CD4-positive, alpha-beta T cell treated with Interleukin-17A for 1 hour (primary cell): ENCODE measurements at regions not wholly inside any gene's neighbourhood (a gene's known extent, or its start where the extent isn't known, plus 50 kb on each side); places are given as distances from the start of the nearest gene placed in this dataset.

Experiments used
- DNase-seq: peaks from one replicate; pipeline ENCODE4 v3.0.0-alpha.2; 2020

DNA sequence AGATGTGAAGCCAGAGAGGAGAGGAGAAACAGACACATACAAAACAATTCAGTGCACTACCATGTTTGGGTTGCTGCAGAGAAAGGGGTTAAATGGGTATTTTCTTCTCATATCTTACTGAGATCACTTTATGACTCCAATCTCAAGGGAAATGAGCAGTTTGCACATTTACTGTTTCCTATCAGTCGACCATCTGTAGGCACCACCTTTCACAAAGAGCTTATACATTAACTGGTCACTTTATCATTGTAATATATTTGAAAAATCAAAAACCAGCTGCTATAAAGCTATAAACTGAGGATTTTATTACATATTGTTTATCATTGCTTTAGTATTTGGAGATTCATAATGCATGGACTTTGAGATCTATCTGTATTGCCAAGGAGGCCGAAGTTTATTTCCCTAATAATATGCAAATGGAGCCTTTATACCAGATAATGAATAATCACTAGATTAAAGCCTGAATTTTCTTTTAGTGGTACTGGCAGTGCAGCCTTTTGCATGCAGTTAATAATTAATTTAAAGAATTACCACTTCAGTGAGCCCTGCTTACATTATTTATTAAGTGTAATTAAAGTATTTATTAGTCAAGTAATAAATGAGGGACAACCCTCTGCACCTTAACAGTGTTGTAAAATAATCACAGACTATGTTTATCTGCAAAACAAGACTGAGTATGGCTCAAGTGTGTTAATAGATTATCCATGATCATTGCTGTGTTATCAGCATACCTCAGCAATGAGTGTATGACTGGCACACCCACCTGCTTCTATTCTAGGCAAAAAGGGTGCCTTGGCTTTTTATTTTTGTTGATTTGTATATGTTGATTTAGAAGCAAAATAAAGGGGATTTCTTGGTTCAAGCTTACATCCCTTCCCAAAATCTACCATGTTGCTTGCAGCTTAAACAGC, 167.7 kb upstream of the SLC14A2 start:
- no peak for DNase-seq

DNA sequence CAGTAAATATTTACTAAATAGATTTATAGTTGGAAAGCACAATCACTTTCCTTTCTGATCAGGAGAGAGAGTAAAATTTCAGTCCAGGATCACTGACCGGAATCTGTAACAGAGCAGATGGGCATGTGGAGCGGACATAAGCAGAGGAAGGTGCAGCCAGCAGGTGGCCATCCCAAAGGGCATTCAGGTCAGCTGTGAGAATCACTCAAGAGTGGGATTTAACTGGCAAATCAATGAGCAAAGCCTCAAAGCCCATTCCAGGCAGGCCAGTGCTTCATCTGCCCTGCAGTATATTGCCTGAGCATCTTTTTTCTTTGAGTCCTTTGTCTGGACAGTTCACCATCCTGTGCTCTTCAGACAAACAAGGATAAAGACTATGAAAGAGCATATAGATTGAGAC, 166.4 kb upstream of the SLC14A2 start:
- no peak for DNase-seq

DNA sequence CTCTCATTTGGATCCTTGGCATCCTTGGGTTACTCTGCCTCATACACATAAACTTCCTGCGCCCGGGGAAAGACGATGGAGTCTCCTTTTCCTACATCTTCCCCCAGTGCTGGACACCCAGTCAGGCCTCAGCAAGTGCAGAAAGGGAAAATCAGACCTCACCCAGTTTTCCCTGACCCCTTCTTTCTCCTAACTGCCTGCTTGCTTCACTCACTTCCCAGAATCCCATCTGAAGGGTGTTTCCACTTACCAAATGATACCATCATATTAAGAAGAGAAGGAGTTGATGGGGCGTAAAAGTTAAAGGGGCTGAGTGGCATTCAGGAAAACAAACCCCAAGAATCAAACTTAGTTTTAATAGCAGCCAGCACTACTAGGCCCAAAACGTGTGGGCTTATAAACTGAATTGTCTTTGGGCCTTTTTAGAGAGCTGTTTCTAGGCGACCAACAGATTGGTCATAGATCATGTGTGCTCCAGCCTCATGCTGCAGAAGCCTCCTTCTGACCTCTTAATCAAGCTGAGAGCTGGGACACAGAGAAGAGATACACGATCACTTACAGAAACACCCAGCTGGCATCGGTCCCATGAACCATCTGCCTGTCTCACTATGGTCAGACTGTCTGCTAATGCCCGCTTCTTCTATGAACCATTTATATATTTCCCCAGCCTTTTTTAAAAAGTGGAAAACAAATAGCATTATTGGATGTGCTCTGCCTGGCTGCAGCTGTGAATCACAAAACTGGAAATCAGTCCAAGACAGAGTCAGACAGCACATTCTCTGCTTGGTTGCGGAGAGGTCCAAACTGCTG, 165.7 kb upstream of the SLC14A2 start:
- DNase-seq: no peak

DNA sequence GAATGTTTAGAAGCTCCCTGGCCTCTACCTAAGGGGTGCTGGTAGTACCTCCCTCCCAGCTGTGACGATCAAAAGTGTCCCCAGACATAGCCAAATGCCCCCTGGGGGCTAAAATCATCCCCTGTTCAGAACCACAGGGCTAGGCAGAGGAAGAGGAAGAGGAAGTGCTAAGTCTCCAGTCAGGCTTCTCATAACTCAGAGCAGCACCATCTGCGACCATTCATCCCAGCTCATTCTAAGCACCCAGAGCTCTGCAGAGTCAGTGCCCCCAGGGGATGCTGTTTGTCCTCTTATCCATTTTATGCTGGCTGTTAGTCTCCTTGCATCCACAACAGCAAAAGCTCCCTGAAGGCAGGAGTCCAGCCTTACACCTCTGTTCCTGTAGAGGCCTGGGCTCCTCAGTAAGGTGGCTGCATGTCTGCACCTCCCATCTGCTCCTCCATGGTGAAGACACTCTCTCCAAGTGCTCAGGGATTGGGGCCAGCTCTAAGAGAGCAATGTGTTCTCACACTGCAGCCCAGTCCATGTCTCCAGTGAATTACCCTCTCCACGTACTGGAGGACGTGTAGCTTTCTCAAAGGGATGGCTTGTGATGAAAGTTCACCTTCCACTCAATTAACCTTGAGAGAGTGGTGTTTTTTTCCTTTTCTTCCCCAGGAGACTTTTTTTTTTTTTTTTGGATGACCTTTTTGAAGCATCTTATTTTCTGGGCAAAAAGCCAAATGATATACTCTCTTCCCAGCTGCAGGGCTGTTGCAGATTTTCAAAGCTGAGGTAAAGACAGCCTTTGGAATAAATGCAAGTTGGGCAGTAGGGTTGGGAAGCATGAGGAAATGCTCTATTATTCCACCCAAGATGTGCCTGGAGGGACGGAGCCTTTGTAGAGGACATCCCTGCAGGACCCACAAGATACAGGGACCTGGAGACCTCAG, 158.9 kb upstream of the SLC14A2 start:
- no peak for DNase-seq

DNA sequence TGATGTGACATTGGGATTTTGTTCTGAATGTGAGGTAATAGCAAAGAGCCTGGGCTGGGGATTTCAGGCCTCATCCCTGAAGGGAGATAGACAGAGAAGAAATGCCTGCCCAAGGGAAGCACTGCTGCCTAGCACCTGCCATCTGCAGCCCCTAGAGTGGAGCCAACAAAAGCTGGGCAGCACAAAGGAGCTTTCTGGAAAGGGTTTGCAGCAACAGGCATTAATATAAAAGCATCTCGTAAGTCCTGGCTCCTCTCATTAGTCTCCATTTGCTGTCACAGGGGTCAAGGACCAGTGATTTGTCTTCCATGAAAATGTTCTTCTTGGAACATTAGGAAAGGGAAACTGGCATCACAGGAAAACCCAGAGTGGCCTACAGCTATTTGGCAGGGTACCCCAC, 157.2 kb upstream of the SLC14A2 start:
- DNase-seq: no peak

DNA sequence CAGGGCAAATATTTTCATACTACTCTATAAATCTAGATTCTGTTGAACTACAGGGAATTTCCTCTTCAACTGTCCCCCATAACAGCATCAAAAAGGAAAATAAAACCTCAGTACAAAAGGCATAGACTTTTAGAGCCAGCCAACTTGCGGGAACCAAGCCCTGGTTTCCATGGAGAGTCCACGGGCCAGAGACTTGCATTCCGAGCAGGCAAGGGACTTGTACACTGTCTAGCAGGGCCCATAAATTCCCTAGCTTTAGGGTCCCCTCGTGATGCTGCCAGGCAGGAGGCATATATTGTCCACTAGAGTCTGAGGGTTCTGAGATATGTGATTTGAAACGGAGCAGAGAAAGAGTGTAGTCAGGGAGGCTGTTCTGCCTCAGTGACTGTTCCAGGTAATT, 153.1 kb upstream of the SLC14A2 start:
- DNase-seq: no peak

DNA sequence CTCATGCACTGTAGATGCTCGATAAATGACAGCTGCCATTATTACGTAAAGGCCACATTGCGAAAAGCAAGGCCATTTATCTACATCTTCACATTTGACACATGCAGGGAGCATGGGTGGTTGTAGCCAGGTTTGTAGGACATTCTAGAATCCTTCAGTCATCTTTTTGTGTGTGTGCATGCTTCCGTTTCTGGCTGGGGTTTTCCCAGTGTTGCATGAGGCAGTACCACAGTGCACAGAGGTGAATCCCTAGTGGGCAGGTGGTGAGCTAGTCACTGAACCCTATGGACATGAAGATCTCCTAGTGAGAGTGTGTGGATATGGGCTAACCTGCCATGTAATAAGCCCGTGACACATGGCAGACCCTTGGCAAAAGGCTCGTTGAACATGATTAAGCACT, 151.8 kb upstream of the SLC14A2 start:
- DNase-seq: no peak

DNA sequence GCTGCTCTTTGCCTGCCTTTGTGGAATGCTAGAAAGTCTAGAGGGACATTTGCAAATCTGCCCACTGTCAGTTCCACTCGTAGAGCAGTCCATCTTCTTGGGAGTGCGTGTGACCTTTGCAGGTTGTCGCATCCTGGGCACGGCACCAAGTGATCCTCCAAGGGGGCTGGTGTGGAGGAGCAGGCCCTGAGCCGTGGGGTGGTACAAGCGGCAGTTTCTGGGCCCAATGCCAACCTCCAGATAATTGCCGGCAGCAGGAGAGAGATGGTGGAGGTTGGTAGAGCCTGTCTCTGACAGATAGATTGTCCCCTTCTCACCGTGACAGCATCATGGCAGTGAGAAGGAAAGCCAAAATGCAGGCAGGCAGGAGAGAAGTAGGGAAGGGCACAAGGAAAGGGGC, 150.7 kb upstream of the SLC14A2 start:
- no peak for DNase-seq

DNA sequence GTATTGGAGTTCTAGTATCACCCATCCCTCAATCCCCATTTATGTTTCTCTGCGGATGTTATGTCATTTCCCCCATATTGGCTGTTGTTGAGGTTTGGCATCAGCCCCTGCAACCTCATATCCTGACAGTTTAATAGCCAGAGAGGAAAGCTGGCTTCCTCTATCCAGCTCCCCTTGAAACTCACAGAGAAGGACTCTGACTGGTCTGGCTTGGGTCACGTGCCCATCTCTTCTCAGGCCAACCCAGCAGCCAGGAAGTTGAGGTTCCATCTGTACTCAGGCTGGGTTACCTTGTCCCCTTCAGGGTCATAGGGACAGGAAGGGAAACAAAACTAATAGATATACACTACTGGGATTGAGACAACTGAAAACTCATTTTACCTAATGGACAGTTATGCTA, 148.0 kb upstream of the SLC14A2 start:
- no peak for DNase-seq

DNA sequence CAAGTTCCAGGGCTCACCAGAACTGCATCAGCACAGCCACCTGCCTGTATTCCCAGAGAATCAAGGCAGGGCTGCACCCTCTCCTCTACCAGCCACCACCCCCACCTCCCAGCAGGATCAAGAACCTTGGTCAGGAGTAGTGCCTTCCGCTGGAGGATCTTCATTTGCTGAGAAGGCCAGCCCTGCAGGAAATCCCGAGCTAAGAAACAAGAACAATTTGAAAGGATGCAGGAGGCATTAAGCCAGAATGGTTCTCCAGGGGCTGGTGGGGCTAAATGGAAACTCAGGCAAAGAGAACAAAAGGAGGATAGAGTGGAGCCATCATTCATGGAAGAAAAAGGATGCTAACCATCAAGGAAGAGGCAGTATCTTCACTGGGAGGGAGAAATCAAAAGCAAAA, 147.3 kb upstream of the SLC14A2 start:
- no peak for DNase-seq

DNA sequence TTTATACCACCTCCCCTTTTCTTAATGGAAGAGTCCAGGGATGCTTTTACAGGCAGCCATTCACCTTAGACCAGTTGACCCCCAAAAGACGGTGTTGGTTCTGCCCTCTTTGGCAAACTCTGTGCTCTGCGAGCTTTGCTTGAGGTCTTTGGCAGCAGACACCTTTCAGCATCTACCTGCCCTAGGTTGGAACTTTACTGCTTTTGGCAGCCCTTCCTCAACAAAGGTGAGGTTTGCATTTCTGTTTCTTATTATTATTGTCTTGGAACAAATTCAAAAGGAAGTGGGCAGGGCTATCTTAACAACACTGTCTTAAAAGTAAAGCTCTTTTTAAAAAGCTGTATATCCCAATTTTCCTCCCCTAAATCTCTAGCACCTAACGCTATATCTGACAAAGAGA, 136.4 kb upstream of the SLC14A2 start:
- no peak for DNase-seq

DNA sequence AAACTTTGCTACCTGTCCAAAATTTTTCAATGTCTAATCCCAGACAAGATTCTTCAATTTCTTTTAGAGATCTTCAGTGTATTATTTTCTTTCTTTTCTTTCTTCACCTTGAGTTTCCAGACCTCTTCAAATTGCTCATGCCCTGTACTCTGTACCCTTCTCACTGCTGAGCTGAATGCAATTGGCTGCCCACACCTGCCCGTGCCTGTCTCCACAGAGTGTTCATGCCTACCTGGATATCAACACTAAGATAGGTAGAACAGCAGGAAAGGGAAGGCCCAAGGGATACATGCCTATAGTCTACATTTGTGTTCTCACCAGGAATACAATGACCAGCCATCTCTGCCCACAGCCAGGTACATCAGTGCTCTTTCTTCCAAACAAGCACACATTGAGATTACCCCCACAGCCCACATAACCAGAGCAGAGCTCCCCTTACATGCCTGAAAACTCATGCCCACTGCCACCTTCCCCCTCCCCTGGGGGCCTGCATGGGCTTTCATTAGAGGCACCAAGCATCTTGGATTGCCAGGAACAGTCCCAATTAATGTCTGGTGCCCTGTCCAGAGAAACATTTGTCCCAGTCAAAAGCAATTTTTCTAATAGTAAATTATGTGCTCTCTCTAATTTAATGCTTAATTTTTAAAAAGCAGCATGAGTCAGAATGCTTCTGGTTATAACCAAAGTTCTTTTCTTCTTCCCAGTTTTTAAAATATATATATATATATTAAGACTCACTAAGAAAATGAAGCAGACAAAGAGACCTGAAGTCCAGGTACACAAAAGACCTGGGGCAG, 134.9 kb upstream of the SLC14A2 start:
- no peak for DNase-seq

DNA sequence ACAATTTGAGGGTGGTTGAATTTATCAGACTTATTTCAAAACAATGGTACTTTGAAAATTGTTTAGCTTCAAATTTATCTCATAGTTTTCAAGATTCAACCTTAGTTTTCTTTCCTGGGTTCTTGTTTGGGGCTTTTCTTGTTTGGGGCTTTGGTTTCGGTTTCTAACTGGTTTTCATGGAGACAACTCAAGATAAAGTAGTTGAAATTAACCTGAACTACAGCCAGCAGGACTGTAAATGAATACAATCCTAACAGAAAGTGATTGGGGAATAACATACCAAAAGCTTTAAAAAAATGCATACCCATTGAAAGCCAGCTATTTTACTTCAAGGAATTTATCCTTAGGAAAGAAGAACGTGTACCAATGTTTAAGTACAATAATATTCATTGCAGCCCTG, 133.5 kb upstream of the SLC14A2 start:
- DNase-seq: no peak

DNA sequence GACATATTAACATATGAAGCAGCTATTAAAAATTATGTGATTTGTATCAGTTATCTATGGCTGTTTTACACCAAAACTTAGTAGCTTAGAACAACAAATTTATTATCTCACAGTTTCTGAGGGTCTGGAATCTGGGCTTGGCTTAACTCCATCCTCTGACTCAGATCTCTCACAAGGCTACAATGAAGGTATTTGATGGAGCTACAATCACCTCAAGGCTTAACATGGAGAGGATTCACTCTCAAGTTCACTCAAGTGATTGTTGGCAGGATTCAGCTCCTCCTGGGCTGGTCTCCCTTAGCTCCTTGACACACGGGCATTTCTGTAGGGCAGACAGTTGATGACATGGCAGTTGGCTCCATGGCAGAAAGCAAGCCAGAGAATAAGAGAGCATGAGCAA, 133.0 kb upstream of the SLC14A2 start:
- no peak for DNase-seq

DNA sequence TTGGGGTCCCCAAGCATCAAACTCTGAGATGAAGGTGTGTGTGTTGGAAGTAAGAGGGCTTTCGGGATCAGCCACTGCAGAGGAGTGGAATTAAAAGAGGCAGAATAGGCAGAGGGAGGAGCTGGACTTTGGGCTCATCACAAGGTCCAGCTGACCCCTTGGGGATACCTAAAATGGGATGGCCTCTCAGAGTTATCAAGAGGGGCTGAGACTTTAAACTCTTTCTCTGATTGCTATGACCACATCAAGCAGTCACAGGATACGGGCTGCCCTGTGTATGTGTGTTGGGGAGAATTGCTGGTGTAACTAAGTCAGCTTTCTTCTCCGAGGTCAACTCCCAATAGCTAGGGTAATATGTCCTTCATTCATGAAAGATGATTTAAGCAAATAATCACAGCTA, 127.7 kb upstream of the SLC14A2 start:
- DNase-seq: no peak

DNA sequence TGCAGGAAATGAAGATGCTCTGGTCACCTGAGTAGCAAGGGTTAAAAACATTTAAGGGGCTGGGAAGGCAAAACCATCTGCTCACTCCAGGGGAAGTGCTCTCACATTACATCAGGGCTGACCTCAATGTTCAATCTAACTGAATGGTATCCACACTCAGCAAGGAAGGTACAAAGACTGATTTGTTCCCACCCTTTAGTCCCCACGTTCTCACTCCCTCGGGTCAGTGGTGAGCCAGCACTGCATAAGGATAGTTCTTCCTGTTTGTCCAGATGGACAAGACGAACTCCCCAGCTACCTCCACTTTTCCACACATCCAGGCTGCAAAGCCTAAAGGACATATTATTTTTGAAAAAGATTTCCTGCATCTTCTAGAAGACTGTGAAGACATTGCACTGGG, 126.6 kb upstream of the SLC14A2 start:
- DNase-seq: no peak

DNA sequence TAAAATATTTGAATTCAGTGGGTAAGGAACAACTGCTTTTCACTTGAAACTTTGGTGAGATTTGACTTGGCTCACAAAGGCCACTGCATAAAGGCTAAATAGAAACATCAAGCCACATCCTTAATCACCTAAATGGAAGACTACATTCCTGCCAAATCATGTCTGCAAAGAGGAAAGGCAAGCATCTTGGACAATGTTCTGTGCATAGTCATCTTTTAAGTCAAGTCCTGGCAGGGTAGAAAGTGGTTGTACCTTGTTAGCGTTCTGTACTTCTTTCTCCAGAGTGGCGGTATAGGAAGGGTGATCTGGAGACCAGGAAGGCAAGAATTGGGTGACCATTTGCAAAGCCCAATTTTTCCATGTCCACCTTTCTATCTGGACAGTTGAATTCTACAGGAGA, 121.4 kb upstream of the SLC14A2 start:
- DNase-seq: no peak

DNA sequence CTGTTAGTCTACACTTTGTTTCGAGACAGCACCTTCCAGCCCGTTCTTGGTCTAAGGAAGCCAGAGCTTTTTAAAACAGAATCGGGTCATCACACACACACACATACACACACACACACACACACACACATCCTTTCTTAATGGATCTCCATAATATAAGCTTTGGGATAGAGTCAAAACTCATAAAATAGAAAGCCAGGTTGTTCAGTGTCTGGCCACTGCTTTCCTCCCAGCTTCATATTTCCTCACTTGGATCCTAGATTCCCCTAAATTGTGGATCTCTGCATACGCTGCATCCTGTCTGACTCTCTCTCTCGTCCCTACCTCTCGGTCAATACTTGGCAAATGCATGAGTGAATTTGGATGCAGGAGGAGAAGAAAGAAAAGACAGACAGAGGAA, 120.5 kb upstream of the SLC14A2 start:
- no peak for DNase-seq

DNA sequence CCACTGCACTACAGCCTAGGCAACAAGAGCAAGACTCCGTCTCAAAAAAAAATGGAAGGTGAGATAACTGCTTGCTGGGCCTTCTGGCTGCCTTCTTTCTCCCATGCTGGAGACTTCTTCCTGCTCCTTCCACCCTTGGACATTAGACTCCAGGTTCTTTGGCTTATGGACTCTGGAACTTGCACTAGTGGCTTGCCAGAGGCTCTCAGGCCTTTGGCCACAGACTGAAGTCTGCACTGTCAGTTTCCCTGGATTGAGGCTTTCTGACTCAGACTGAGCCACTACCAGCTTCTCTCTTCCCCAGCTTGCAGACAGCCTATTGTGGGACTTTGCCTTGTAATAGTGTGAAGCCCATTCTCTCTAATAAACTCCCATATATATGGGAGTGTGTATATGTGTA, 118.5 kb upstream of the SLC14A2 start:
- no peak for DNase-seq

DNA sequence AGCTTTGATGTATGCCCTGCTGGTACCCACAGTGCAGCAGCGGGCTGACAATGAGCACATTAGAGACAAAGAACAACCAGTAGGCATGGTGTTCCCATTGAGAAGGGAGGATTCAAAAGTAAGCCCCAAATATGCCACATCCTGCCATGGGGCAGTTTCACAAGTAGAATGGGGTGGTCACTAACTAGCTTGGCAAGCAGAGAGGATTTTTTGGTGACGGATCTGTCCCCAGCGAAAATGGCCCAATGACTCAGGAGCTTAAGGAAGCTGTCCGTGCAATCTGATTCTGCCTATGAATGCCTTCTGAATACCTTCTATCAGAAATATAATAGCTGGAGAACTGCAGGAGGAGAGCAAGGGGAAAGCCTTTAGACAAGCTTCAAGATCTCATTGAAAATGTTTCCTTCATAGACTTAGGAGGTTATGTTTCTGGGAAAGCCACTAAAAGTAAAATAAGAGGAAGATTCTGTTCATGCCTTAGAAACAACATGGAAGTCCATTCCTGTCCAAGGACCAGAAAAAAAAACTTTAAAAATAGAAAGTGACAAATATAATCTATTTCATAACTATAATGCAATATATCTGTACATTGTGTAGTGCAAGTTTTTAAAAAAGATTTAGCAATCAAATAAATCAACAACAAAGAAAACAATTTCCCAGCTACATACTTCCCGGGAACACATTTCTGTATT, 117.5 kb upstream of the SLC14A2 start:
- no peak for DNase-seq

DNA sequence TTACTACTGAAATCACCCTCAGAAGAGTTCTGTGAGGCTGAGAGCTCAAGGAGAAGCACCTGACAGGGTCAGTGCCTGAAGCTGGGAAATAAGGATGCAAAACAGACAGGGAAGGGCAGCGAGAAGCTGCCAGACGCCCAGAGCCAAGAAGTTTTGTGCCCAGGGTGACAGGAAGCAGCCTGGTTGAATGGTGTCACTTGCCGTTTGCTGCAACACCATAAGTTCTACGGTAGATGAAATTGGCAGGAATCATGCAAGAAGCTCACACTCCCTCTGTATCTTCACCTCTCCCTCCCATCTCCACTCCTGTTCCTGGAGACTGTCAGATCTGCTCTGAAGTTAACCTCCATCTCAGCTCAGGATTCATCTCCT, 117.0 kb upstream of the SLC14A2 start:
- no peak for DNase-seq

DNA sequence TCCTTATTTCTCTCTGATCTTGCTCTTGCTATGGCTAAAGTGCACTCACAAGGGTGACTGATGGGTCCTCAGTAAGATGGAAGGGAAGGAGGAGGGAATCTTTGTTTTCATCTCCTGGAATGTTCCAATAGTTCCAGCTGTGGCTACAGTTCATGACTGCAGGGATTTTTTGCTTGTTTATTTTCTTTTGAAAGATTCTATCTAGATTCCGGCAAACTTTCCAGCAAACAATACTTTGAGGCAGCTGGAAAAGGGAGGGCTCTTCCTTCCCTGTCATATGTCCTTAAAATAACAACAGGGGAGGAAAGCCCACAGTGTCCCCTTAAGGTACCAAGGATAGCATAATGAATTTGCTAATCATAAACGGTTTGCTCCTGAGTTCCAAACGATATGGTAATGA, 111.3 kb upstream of the SLC14A2 start:
- no peak for DNase-seq
